ENCODE measurements at regions not wholly inside any gene's neighbourhood (a gene's known extent, or its start where the extent isn't known, plus 50 kb on each side); places are given as distances from the start of the nearest gene placed in this dataset.

DNA sequence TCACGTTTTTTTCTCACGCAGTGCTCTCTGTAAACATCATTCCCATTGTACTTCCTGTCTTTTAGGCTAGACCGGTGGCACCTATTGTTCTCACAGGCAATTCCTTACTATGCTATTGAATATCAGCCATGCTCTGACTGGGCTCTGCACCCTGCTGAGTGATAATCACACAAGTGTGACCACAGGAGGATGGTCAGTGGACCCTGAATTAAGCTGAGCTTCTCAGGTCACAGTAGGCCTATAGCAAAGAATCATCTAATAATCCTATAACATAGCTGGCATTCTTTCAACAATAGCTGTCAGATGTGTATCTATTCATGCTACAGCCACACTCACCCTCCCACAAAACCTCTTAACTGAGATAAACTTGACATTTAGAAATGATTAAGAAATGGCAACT is 2399.8 kb upstream of the TENM3 start:
- no peak for DNase-seq

DNA sequence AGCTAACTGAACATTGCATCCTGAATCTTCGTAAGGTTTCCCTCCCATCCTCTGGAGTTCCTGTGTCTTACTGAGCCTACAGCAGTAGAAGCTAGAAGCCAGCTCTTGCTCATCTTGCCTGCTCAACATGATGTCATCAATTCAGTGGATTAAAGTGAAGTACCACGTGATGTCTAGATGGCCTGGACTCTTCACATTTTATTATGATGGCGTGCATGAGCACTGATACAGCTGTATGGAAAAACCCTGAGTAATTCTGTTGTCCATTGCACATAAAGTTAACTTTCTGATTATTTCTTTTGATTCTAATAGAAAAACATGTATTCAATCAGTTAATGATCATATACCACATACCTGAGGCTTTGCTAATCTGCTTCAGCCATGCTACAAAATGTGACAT is 2387.7 kb upstream of the TENM3 start:
- DNase-seq: no peak

DNA sequence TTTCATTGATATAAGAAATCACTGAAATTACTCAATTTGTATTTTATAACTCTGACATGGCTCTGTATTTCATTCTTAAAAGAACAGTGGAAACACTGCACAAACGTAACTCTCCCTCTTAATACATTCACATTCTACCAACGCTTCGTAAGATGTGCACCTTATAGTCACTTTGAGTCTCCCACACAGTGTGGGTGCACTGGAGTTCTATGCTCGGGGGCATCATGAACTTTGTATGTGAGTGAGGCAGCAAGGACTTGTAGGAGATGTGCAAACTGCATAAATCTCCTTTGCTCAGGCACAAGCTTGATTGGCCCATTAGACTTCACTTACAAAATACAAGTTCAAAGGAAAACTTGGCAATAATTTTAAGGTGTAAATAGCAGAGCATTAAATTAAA is 2385.0 kb upstream of the TENM3 start:
- DNase-seq: no peak

DNA sequence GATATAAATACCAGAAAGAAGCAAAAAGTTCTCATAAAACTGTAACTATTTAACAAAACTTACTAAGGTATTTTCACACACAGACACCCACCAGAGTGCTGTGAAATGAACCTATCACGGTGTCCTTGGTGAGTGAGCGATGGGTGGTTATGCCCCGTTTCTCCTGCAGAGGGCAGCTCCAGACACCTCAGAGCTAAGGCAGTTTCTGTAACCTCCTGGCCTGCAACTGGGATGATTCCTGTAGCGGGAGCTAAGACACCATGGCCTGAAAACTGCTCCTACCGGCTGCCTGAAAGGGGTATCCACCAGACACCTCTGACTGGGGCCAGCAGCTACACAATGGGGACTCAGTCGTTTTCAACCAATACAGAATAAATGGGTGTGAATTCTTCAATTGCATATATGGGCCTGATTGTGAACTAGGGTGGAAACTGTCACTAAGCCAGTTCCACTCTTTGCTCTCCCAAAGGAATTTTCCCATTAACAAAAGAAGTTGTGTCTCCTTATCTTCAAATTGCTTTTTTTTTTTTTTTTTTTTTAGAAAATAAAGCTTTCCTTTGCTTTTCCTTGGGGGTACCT is 2375.8 kb upstream of the TENM3 start:
- peak; percentile 41 for DNase-seq

DNA sequence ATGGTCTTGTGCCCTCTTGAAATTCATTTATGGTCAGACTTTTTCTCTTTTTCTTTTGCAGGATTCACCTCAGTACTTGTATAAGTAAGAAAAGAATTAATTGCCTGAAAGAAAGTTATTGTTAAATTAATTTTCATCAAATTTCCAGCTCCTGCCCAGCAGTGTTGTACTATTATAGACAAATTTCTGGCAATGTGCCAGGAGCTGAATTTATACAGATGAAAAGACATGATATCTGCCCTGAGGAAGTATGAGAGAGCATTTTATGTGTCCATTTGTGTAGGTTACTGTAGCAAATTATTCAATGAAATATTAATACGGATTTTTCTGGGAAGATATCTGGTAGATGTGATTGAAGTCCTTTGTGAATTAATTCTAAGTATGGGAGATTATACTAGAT is 2371.5 kb upstream of the TENM3 start:
- DNase-seq: no peak

DNA sequence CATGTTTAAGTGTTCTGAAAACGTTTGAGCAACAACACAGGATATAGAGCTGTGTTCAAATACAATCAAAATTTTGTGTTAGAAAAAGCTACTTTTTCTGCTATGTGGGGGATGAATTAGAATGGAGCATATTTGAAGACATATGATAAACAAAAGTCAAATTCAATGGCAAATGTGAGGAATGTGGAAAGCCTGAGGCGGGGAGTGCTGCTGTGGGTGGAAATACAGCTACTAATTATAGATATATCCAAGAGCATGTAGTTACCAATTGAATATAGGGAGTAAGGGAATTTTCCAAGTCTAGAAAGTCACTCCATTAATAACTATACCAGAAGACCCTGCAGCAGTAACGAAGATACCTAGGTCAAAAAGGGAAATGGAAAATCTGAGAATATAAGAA is 2370.4 kb upstream of the TENM3 start:
- DNase-seq: no peak

DNA sequence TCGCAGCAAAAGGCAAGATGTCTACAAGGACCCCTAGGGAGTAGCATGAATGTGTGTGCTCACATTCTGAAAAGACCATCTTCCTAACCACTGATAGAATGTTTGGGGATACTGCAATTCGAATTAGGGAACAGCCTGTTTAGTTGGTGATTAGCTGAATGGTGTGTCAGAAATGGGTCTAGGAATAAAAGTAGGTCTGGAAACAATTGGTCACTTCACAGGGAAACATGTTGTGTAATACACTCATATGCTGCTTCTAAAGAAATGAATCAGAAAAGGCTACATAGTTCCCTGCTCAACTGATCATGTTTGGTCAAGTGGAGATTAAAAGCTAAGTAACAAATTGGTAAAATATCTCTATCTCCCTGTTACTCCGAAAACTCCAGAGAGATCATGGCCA is 2362.4 kb upstream of the TENM3 start:
- DNase-seq: no peak

DNA sequence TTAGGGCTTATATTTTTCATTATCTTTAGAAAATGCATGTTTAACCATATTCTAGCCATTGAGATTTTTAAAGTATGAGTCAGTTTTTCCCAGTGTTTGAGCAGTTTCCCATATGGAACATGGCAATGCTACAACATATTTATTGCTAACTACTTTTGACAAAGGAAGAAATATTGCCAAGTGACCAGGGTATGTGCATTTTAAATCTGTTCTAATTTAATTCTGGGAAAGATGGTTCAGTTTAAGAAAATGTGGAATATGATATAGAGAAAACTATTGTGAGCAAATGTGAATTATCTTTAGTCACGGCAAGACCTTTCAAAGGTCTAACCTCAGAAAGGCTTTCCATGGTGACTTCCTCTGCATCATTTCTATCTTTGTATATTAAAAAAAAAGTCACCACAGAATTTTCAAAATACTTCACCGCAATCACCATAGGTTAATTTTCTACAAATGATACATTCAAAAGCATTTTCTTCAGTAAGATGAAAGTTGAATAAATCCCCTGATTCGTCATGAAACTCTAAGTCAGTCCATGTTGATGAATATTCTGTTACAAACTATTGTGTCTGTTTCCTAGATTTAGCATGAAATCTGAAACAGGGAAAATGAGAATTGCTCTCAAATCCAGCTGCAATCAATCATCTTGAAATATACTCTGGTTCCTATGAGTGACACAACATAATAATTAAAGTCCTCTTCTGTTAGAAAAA is 2349.0 kb upstream of the TENM3 start:
- DNase-seq: no peak

DNA sequence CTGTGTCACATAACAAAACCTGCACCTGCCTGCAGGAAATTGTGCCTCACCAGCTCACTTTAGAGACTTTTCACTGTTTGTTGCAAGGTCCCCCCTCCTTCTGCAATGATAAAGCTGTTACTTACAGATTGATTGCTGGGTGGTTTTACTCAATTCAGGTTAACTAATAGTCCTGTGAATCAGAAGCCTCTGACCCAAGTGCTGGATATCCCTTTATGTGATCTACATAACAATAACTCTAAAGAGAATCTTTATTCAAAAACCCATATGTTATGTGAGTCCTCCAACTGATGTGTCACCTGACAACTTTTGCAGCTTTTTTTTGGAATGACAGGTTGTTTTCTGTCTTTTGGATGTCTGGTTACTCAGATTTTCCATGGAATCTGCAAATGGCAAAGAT is 2323.6 kb upstream of the TENM3 start:
- no peak for DNase-seq

DNA sequence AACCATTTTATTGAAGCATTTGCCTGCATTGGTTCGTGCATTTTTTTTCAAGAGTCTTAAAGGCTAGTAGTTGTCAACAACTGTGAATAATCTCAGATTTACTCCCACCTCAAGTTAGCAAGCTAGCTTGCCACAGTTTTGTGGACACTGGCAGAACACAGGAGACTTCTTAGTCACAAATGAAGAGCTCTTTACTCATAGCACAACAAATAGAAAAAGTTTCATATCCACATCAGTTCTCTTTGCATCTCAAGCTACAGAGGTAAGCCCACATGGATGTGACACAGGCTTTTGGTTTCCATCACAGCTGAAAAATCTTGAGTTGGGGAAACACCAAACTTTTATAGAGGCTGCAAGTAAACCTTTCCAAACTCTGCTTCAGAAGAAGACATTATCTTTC is 2315.7 kb upstream of the TENM3 start:
- no peak for DNase-seq

DNA sequence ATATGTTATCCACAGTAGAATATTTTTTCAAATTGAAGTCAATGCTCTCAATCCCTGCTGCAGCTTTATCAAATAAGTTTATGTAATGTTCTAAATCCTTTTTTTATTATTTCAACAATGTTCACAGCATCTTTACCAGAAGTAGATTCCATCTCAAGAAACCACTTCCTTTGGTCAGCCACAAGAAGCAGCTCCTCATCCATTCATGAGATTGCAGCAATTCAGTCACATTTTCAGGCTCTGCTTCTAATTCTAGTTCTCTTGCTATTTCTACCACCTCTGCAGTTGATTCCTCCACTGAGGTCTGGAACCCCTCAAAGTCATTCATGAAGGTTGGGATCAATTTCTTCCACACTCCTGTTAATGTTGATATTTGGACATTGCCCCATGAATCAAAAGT is 2301.3 kb upstream of the TENM3 start:
- no peak for DNase-seq

DNA sequence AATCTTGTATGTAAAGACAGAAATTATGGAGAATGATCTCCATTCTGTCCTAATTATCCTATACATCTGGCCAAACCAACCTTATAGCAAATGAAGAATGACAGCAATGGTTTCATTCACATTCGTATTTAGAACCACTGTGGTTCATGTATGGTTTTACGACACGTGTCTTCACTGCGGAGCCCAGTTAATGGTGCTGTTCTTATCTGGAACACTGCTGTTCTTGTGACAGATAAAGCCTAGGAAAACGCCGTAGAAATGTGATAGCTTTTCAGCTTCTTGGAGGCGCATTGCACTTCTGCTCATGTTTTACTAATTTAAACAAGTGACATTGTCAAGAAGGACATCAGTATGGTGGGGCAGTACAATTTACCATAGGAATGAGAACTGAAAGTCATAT is 2266.4 kb upstream of the TENM3 start:
- no peak for DNase-seq

DNA sequence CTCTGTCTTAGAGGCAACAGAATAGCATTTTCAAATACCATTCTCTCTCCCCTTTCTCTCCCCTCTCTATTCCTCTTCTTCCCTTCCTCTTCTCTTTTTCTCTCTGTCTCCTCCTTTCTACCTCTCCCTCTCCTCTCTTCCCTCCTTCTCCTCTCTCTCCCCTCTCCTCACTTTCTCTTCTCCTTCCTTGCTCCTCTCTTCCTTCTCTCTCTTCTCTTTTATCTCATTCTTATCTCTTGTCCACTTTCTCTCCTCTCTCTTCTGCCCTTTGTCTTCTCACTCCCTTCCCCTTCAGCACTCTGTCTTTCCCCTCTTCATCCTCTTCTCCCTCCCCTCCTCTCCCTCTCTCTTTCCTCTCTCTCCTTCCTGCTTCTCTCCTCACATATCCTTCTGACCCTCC is 2265.8 kb upstream of the TENM3 start:
- DNase-seq: no peak

DNA sequence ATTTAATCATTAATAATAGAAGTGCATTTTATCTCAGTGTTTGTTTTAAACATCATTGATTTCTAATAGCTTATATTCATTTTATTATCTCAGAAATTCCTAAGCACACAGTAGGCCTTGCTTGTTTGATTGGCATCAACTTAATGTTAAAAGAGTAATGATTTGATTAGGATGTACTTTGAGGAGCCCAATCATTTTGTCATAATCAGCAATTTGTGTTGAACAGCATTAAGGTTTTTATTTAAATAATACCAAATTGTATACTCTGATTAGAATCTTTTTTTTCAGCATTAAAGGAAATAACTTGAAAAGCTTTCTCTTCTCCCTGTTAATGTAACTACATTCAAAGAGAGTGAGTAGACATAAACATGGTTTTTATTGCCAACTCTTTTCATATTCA is 2262.0 kb upstream of the TENM3 start:
- DNase-seq: no peak

DNA sequence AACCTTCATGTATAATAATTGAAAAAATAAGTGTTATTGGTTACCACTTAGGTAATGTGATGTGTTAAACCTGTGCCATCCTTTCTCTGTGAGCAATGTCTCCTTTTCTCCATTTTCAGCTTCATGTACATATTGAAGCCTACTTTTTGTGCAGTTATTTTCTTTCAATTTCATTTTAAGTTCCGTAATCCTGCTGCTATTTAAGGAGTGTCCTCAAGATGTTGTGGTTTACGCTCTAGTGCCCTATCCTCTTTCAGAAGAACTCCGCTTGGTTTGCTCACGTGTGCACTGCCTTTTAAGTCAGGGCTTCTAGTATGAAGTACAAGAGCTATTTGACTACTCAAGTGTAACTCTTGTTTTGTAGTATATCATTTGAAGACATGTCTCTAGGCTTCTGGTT is 2253.2 kb upstream of the TENM3 start:
- peak; percentile 42 for DNase-seq

DNA sequence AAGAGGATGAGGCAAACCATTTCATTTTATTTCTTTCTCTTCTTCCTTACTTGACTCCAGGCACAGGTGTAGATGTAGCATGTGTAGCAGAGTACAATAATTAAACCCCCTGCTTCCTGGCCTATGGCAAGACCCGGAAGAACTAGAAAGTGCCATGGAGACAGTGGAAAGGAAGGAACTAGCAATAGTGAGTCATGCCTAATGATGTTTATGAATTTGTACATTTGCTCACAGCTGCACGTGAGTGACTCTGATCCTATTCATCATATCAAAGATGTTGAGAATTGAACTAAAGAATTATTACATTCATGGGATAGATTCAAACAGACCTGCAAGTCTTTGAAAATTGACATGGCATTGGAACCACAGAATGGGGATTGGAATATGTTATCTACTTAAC is 2233.9 kb upstream of the TENM3 start:
- no peak for DNase-seq

DNA sequence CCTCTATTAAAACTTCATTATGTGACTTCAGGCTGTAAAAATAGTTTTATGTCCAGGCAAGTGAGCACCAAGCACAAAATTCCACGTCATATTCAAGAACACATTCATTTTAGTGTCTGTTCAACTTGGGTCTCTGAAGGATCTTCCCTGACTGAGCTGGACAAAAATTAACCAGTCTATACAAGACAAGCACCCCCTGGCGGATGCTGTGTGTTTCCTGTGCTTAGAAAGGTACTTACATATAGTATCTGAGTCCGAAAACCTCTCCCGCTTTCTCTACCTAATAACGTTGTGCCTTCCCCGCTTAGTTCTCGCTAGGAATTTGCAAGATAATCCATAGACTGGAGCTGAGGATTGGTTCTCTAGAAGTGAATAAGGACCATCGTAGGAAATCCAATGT is 2214.5 kb upstream of the TENM3 start:
- DNase-seq: peak; percentile 44

DNA sequence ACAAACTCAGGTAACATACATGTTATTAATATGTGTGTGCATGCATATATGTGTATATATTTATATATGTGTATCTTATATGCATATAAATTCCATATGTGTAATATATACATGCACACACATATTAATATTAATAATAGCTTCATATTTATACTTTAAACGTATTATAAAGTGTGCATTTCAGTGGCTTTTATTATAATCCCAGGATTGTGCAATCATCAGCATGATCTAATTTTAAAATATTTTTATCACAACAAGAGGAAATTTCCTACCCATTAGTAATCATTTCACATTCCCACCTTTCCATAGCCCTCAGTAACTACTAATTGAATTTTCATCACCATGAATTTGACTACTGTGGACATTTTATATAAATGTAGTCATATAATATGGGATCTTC is 2211.9 kb upstream of the TENM3 start:
- DNase-seq: no peak

DNA sequence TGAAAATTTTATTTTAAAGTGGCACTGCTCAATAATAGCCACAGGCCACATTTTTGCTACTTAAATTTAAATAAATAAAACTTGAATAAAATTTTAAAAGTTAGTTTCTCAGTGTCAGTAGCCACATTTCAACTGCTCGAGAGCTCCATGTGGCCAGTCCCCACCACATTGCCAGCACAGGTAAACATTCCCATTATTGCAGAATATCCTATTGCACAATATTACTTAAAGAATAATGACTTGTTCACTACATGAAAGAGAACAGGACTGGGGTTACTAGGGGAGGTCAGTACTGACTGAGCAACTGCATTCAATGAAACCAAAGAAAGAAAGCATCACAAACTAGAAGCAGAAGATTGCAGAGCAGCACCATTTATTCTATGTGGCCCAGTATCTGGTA is 2201.6 kb upstream of the TENM3 start:
- no peak for DNase-seq

DNA sequence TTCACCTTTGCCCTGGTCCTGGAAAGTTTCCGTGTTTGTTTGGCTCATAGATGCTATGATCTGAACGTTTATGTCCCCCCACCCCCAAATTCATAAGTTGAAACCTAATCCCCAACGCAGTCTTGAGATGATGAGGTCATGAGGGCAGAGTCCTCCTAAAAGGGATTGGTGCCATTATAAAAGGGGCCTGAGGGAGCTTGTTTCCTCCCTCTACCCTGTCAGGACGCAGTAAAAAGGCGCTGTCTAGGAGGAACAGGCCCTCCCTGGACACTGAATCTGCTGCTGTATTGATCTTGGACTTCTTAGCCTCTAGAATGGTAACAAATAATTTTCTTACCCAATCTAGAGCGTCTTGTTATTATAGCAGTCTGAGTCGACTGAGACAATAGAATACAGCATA is 2190.6 kb upstream of the TENM3 start:
- no peak for DNase-seq

DNA sequence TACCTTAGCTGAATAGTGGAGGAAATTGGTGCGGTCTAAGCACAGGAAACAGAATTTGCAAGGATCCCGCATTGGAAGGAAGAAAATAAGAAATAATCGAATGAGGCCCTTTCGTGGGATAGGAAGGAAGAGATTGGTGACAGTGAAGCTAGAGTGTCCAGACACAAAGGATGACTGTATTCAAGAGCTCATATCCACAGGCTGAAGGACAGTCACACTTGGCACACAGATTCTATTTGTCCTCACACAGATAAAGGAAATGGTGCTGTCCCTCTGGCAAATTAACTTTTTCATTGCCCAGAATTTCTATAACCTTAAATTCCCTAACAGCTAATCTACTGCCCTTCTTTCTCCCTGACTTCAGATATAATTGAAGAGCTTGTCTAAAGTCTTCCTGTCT is 2188.9 kb upstream of the TENM3 start:
- DNase-seq: no peak

DNA sequence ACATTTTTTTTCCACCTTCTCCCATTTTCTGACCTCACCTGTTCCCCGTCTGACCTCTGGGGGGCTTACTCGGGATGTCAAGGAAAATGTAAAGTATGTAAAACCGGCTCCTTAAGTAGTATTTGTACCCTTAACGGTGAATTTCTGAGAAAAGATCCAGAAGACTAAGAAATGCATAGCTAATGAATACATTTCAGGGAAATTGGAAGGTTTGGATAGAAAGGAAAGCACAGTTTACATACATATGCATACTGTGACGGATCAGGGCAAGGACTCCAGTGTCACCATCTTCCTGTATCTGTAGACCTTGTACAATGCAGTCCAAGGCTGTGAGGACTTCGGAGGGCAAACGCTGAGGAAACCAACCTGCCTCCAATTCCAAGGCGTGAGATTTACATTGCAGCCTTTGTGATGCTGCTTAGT is 2185.9 kb upstream of the TENM3 start:
- peak; percentile 13 for DNase-seq

DNA sequence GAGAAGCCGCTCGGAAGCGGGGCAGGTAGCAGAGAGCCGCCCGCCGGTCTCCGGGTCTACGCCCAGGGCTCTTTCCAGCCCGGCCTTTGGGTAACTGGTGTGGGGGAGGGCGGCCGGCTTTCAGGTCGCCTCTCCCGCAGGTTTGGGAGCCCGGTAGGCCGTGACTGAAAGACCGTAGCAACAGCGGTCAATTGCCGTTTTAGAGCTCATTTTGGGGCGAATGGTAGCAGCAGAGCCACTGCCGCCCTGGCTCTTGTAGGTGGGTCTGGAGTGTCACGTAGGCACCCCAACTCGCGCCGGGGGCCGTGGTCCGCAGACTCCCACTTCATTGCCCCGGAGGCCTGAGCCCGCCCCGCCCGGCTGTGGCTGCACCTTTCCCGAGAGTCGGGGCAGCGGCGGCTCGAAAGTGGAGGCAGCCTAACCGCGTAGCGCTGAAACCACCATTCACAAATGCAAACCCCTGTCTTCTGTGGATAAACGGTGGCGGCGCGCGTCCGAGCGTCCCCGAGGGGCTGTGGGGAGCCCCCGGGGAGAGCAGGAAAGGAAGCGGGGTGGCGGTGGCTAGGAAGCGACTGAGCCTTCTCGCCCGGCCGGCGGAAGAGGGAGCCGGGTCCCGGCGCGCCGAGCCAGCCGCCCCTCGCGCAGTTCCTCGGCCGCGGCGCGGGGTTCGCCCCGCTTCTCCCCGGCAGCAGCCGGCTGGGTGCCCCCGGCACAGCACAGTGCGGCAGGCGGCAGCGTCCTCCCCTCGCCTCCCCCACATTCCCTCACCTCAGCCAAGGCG is 2185.1 kb upstream of the TENM3 start:
- peak; percentile 24 for DNase-seq

Measured in left kidney (tissue), 1 donor.